ENCODE measurements at regions not wholly inside any gene's neighbourhood (a gene's known extent, or its start where the extent isn't known, plus 50 kb on each side); places are given as distances from the start of the nearest gene placed in this dataset.

- TF ChIP-seq BHLHE40 (IDR thresholded peaks at IDR 0.05; ENCODE audit: borderline replicate concordance in 1 of 2, low read depth in 2 of 2, low read length in 1 of 2) (no peak), FOXM1 (IDR thresholded peaks at IDR 0.05; ENCODE audit: low read depth, low read length) (no peak), EZH2 (IDR thresholded peaks at IDR 0.05; ENCODE audit: borderline replicate concordance, control insufficient read depth, low read depth, low read length) (no peak), CTCF (IDR thresholded peaks at IDR 0.05 in 2 of 3, conservative IDR thresholded peaks at IDR 0.05 in 1 of 3; ENCODE audit: control insufficient read depth in 2 of 3, extremely low read depth in 1 of 3, insufficient read depth in 1 of 3, low read depth in 3 of 3, low read length in 3 of 3) (no peak), YBX1 (IDR thresholded peaks at IDR 0.05) (no peak), PBX3 (IDR thresholded peaks at IDR 0.05; ENCODE audit: insufficient replicate concordance, low read depth, low read length) (no peak), MAX (IDR thresholded peaks at IDR 0.05; ENCODE audit: low read depth, low read length) (no peak), SREBF2 (IDR thresholded peaks at IDR 0.05; ENCODE audit: low read length) (no peak)
Measured at GRCh38 chr5:85576666-85577065, 1041.1 kb upstream of the COX7C start.
